ENCODE measurements at regions not wholly inside any gene's neighbourhood (a gene's known extent, or its start where the extent isn't known, plus 50 kb on each side); places are given as distances from the start of the nearest gene placed in this dataset.

DNA sequence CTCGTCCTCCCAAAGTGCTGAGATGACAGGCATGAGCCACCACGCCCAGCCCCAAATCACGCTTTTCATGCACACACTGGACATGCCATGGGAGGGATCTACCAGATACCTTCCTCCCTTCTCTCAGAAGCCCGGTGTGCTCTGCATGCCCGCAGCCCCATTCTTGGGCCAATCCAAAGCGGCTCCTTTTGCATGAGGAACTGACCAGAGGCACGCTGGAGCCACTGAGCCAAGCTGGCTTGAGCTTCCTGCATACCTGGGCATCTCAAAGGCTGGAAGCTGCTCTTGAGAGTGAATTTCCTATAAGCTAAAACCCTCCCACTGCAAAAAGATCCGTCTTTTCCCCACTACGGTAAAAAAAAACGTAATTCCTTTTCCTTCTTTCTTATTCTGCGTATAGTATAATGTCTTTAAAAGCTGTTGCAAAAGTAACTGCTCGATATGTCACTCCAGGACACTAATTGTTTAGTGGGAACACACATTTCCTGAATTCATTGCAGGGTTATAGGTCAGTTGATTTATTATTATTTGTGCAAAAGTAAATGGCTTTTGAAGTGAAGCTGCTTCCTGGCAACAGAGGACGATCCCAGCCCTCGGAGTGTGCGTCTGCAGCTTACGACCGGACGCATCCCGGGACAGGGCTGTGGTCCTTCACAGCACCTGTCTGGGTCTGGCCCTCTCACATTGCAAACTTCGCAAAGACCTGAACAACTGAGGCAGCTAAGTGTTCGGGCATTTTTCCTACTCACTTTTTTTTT, 61.8 kb upstream of the ETS2 start:
- no peak for DNase-seq

DNA sequence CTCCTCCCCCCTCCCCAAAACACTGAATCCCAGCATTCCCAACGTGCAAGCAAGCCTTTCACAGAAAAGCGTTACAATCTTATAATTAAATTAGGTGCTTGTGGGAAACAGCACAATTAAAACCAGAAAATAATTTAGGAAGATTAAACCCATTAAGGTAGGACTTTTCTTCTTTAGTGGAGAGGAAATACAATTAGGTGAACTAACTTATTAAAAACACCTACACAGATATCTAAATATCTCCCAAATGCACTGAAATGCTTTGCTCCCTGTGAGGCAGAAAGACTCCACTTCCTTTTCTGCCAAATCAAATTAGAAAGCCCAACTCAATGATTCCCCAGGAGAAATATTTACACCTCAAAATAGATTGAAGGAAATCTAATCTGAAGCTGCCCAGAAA, 60.9 kb upstream of the ETS2 start:
- no peak for DNase-seq

DNA sequence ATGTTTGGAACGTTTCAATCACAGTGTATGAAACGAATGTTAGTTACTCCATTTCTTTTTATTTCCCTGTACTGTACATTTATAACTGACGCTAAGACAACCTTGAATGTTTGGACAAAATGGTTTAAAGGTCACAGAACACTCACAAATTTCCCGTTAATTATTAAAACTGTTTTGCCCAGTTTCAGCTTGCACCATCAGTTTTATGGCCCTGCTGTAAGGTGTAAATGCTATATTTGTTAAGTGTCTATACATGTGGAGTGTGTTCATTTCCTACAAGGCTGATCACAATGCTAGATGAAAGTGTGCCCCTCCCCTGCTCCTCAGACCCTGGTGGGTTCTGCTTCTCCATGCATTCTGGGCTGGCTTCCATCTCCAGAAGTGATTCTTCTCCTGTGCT, 57.9 kb upstream of the ETS2 start:
- no peak for DNase-seq

DNA sequence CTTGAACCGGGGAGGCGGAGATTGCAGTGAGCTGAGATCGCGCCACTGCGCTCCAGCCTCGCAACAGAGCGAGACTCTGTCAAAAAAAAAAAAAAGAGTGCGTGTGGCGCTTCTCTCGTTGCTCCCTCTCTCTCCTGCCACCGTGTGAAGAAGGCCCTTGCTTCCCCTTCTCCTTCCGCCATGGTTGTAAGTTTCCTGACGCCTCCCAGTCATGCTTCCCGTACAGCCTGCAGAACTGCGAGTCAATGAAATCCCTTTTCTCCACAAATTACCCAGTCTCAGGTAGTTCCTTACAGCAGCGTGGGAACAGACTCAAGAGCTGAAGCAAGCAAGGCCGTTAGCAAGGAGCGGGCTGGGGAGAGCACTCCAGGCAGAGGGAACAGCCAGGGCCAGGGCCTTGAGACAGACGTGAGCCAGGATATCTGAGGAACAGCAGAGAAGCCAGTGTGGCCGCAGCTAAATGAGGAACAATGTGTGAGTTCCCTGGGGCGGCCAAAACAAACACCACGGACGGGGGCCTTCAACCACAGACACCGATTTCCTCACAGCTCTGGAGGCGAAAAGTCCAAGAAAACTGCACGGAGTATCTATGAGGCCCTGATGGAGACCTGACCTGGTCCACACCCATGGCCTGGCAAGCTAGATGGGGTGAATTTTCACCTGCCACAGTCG, 54.2 kb upstream of the ETS2 start:
- DNase-seq, result no peak

DNA sequence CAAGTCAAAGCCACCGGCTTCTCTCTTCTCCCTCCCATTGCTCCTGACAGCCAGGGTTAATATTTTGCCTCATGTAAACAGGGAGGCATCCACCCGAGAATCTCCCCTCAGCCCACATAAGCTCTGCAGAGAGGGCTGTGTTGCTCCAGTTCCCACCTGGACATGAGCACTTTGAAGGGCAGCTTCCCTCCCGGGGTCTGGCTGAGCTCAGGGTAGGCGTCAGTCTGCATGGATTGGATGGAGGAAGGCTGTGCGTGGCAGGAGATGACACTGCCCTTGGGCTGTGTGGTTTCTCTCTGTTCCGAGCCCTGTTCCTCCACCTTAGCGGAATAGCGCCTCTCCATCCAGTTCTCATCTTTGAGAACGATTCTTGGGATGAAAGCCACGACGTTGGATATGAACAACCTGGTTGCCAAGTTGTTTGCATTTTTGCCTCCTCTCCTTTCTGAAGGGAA, 53.7 kb upstream of the ETS2 start:
- no peak for DNase-seq

DNA sequence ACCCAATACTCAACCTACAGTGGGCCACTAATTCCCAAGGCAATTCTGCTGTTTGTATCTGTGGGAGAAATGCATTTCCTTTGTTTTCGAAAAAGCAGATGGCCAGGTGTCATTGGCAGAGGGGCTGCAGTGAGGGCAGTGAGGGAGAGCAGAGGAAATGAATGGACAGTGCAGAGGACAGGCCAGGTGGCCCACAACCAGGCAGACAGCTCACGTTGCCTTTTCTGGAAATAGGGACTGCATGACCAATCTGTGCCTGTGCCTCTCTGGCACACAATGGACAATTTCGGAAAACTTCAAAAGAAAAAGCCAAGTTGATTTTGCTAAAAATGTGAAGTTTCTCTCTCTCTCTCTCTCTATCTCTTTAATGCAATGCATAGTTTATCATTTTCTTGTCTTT, 52.6 kb upstream of the ETS2 start:
- DNase-seq, result no peak

DNA sequence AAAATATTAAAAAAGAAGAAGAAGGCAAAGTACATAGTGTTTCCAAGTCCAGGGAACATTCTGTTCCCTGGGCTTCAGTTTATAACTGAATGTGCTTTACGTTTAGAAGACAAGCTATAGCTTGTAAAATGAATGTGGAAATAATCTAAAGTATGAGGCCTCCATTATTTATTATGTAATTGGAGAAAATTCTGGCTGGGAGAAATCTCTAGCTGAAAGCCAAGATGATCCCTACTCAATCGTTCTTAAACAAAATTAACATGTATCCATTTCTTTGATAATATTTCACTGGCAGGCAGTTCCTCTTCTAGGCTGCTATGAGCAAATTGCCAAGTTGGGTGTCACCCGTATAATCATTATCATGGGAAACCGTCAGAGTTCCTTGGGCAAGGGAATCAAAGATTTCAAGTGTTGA, 52.2 kb upstream of the ETS2 start:
- no peak for DNase-seq

Measured in DMS79 treated with DMSO at 0.1 percent for 48 hours (cell line).